ENCODE measurements at regions not wholly inside any gene's neighbourhood (a gene's known extent, or its start where the extent isn't known, plus 50 kb on each side); places are given as distances from the start of the nearest gene placed in this dataset.
"Not testable (repeated sequence)": the region's sequence is repeated elsewhere in the genome, so short reads cannot be mapped to it uniquely, and the experiment has no call there.

DNA sequence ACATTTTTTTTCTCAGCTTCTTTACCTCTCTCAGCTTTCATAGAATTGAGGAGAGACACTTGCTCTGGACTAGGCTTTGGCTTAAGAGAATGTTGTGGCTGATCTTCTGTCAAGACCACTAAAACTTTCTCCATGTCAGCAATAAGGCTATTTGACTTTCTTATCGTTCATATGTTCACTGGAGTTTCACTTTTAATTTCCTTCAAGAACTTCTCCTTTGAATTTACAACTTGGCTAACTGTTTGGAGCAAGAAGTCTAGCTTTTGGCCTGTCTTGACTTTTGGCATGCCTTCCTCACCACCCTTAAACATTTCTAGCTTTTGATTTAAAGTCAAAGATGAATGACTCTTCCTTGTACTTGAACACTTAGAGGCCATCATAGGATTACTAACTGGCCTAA is 104.4 kb upstream of the SLC39A10 start:
- H3K9ac ChIP-seq (ENCODE audit: low read length in 3 of 3): no peak overlapping the region
- no peaks in the 10 kb centered on the region for H3K4me1 ChIP-seq (ENCODE audit: control insufficient read depth in 2 of 3, insufficient read depth in 2 of 3, low read depth in 1 of 3, low read length in 3 of 3)
- no peaks in the 10 kb centered on the region for H3K9me3 ChIP-seq (ENCODE audit: control insufficient read depth in 2 of 3, insufficient read depth in 1 of 3, low read length in 3 of 3)
- no peaks in the 10 kb centered on the region for H3K36me3 ChIP-seq (ENCODE audit: control insufficient read depth in 2 of 3, insufficient read depth in 3 of 3, low read length in 3 of 3)
- no peaks in the 10 kb centered on the region for H3K27me3 ChIP-seq (ENCODE audit: control insufficient read depth, insufficient read depth, low read length)
- FAIRE-seq (no peak), DNase-seq (no peak)
- H3K4me3 ChIP-seq (ENCODE audit: low read length in 3 of 3): no peak overlapping the region
- TF ChIP-seq, protein P1, sequence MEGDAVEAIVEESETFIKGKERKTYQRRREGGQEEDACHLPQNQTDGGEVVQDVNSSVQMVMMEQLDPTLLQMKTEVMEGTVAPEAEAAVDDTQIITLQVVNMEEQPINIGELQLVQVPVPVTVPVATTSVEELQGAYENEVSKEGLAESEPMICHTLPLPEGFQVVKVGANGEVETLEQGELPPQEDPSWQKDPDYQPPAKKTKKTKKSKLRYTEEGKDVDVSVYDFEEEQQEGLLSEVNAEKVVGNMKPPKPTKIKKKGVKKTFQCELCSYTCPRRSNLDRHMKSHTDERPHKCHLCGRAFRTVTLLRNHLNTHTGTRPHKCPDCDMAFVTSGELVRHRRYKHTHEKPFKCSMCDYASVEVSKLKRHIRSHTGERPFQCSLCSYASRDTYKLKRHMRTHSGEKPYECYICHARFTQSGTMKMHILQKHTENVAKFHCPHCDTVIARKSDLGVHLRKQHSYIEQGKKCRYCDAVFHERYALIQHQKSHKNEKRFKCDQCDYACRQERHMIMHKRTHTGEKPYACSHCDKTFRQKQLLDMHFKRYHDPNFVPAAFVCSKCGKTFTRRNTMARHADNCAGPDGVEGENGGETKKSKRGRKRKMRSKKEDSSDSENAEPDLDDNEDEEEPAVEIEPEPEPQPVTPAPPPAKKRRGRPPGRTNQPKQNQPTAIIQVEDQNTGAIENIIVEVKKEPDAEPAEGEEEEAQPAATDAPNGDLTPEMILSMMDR (IDR thresholded peaks at IDR 0.05; ENCODE audit: borderline replicate concordance, extremely low read depth, insufficient read depth): no peak
- intact Hi-C loops (cut with DNase I): no loop called here
- no peak overlapping the region for H3K27ac ChIP-seq (ENCODE audit: low read depth in 2 of 2, low read length in 2 of 2)

DNA sequence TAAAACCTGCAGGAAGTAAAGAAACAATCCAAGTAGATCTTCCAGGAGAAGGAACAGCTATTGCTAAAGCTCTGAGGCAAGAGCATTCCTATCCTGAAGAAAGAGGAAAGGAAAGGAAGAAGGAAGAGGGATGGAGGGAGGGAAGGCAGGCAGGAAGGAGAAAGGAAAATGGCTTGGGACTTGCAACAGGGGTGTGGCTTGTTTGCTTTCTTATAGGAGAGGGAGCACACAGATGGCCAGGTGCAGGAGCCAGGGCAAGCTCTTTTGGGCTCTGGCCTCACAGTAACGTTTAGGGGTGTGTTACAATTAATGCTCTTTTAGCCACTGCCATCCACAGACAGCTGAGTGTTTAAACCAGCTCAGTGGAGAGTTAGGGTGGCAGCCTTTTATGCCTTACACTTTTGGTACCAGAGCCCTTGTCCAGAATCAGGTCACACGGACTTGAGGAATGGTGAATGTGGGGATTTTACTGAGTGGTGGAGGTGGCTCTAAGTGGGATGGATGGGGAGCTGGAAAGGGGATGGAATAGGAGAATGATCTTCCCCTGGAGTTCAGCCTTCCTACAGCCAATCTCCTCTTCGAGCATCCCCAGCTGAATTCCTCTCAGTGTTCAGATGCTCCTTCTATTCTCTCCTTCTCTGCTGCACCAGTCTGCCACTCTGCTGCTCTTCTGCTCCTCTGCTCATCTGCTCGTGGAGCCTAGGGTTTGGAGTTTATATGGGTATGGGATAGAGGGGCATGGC is 108.7 kb upstream of the SLC39A10 start:
- TF ChIP-seq, protein P1 (IDR thresholded peaks at IDR 0.05; ENCODE audit: borderline replicate concordance, extremely low read depth, insufficient read depth): no peak
- Histone ChIP-seq H3K27ac (ENCODE audit: low read depth in 2 of 2, low read length in 2 of 2) (no peak overlapping the region), H3K36me3 (ENCODE audit: control insufficient read depth in 2 of 3, insufficient read depth in 3 of 3, low read length in 3 of 3) (no peaks in the 10 kb centered on the region), H3K27me3 (ENCODE audit: control insufficient read depth, insufficient read depth, low read length) (no peaks in the 10 kb centered on the region), H3K4me1 (ENCODE audit: control insufficient read depth in 2 of 3, insufficient read depth in 2 of 3, low read depth in 1 of 3, low read length in 3 of 3) (no peaks in the 10 kb centered on the region), H3K9ac (ENCODE audit: low read length in 3 of 3) (no peak overlapping the region), H3K4me3 (ENCODE audit: low read length in 3 of 3) (no peak overlapping the region), H3K9me3 (ENCODE audit: control insufficient read depth in 2 of 3, insufficient read depth in 1 of 3, low read length in 3 of 3) (no peaks in the 10 kb centered on the region)
- intact Hi-C loops (cut with DNase I): no loop called here
- no peak for DNase-seq
- no peak for FAIRE-seq

DNA sequence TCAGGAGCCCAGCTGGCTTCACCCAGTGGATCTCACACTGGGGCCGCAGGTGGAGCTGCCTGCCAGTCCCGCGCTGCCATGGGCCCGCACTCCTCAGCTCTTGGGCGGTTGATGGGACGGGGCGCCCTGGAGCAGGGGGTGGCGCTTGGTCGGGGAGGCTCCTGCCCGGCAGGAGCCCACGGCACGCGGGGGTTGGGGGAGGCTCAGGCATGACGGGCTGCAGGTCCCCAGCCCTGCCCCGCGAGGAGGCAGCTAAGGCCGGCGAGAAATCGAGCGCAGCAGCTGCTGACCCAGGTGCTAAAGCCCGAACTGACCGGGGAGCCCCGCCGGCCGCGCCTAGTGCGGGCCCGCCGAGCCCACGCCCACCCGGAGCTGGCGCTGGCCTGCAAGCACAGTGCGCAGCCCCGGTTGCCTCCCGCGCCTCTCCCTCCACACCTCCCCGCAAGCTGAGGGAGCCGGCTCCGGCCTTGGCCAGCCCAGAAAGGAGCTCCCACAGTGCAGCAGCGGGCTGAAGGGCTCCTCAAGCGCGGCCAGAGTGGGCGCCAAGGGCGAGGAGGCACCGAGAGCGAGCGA is 109.7 kb upstream of the SLC39A10 start:
- H3K4me1 ChIP-seq (ENCODE audit: control insufficient read depth in 2 of 3, insufficient read depth in 2 of 3, low read depth in 1 of 3, low read length in 3 of 3); intact Hi-C loops (cut with DNase I); H3K4me3 ChIP-seq (ENCODE audit: low read length in 3 of 3); DNase-seq; FAIRE-seq; H3K36me3 ChIP-seq (ENCODE audit: control insufficient read depth in 2 of 3, insufficient read depth in 3 of 3, low read length in 3 of 3); H3K9me3 ChIP-seq (ENCODE audit: control insufficient read depth in 2 of 3, insufficient read depth in 1 of 3, low read length in 3 of 3); H3K27ac ChIP-seq (ENCODE audit: low read depth in 2 of 2, low read length in 2 of 2); H3K27me3 ChIP-seq (ENCODE audit: control insufficient read depth, insufficient read depth, low read length); H3K9ac ChIP-seq (ENCODE audit: low read length in 3 of 3): not testable (repeated sequence)

DNA sequence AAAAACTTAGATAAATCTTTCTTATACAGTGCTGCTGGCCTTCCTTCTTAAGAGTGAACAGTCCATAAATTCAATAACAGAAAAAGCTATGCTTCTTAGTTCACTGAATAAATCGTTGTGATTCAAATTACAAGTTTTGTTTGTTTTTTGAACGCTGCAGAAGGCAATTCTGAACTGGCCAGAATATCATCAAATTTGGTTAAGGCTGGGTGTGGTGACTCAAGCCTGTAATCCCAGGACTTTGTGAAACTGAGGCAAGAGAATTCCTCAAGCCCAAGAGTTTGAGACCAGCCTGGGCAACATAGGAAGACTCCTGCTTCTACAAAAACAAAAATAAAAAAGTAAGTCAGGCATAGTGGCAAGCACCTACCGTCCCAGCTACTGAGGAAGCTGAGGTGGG is 111.2 kb upstream of the SLC39A10 start:
- TF ChIP-seq, protein P1 (IDR thresholded peaks at IDR 0.05; ENCODE audit: borderline replicate concordance, extremely low read depth, insufficient read depth): no peak
- DNase-seq (no peak), FAIRE-seq (no peak)
- Histone ChIP-seq H3K9ac (ENCODE audit: low read length in 3 of 3) (no peak overlapping the region), H3K27me3 (ENCODE audit: control insufficient read depth, insufficient read depth, low read length) (no peaks in the 10 kb centered on the region), H3K27ac (ENCODE audit: low read depth in 2 of 2, low read length in 2 of 2) (no peak overlapping the region), H3K9me3 (ENCODE audit: control insufficient read depth in 2 of 3, insufficient read depth in 1 of 3, low read length in 3 of 3) (no peaks in the 10 kb centered on the region), H3K4me3 (ENCODE audit: low read length in 3 of 3) (no peak overlapping the region), H3K4me1 (ENCODE audit: control insufficient read depth in 2 of 3, insufficient read depth in 2 of 3, low read depth in 1 of 3, low read length in 3 of 3) (no peaks in the 10 kb centered on the region), H3K36me3 (ENCODE audit: control insufficient read depth in 2 of 3, insufficient read depth in 3 of 3, low read length in 3 of 3) (no peaks in the 10 kb centered on the region)
- intact Hi-C loops (cut with DNase I): no loop called here
